Adrenal gland (tissue), 5 donors: ENCODE measurements at regions not wholly inside any gene's neighbourhood (a gene's known extent, or its start where the extent isn't known, plus 50 kb on each side); places are given as distances from the start of the nearest gene placed in this dataset.

Experiments used
- POLR2A ChIP-seq, 2 donors: fragments of 450-650 bp; IDR thresholded peaks; one replicate each; pipeline ENCODE4 v1.6.1; 2017; ENCODE audit warnings: antibody characterized with exemption in 2 of 2, mild to moderate bottlenecking in 2 of 2, moderate library complexity in 1 of 2
- TF ChIP-seq, protein P1 (sequence below), 6 experiments: fragments of 450-650 bp in 4 of 6; fragments of 200-600 bp in 2 of 6; sonication (generic) in 1 of 6; IDR thresholded peaks; 1 replicate in 5 of 6; 2 replicates in 1 of 6; pipeline versions ENCODE4 v1.5.1 to v1.8.0; 2016 to 2021; ENCODE audit warnings: antibody characterized with exemption in 6 of 6, mild to moderate bottlenecking in 2 of 6, moderate library complexity in 1 of 6
- donor health status: DM: no; HTN: no; CAD: no.

DNA sequence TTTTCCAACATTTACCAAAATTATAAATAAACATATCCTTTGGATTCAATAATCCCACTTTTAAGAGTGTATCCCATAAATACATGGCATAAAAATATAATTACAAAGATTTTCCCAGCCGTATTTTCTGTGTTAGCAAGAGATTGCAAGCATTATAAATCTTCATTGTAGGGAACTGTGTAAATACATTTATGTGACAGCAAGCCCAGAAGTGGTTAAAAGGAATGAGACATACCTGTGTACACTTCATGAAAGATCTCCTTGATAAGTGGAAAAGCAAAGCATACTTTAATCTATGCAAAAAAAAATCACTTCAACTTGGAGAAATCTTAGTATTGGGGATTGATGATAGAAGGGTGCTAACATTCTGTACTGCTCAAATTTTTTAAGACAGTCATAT lies 173.1 kb downstream of the GASK1B start:
- TF ChIP-seq, protein P1, sequence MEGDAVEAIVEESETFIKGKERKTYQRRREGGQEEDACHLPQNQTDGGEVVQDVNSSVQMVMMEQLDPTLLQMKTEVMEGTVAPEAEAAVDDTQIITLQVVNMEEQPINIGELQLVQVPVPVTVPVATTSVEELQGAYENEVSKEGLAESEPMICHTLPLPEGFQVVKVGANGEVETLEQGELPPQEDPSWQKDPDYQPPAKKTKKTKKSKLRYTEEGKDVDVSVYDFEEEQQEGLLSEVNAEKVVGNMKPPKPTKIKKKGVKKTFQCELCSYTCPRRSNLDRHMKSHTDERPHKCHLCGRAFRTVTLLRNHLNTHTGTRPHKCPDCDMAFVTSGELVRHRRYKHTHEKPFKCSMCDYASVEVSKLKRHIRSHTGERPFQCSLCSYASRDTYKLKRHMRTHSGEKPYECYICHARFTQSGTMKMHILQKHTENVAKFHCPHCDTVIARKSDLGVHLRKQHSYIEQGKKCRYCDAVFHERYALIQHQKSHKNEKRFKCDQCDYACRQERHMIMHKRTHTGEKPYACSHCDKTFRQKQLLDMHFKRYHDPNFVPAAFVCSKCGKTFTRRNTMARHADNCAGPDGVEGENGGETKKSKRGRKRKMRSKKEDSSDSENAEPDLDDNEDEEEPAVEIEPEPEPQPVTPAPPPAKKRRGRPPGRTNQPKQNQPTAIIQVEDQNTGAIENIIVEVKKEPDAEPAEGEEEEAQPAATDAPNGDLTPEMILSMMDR (IDR thresholded peaks at IDR 0.05) = no peak
- TF ChIP-seq POLR2A (IDR thresholded peaks at IDR 0.05) = no peak
